C4-2B (cell line): ENCODE measurements at regions not wholly inside any gene's neighbourhood (a gene's known extent, or its start where the extent isn't known, plus 50 kb on each side); places are given as distances from the start of the nearest gene placed in this dataset.

ENCODE experiments used
- CTCF ChIP-seq: fragments of 450-650 bp; conservative IDR thresholded peaks from 2 replicates; pipeline ENCODE4 v1.5.1; 2017; ENCODE audit warnings: mild to moderate bottlenecking
- ZFX ChIP-seq: fragments of 450-650 bp; IDR thresholded peaks from 2 replicates; pipeline ENCODE4 v1.6.1; 2017

DNA sequence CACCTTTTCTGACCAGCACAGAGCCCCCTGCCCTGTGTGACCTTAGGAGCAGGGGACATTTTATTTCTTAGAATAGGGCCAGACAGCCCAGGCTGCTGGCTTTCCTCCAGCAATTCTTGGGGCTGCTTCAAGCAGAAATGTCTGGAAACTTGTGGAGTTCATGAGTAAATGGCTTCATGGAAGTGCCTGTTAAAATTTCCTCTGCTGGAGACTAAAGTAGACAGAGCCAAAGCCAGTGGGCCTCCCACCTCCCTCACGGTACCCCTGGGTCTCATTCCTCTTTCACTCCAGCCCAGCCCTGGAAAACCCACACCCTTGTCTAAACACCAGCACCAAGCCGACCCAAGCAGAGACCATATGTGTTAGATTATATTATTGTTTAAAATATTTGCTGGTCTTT lies 505.5 kb upstream of the ZMIZ1 start:
- no peak for TF ChIP-seq CTCF
- no peak for TF ChIP-seq ZFX
